ENCODE measurements at regions not wholly inside any gene's neighbourhood (a gene's known extent, or its start where the extent isn't known, plus 50 kb on each side); places are given as distances from the start of the nearest gene placed in this dataset.

- TF ChIP-seq MAX (IDR thresholded peaks at IDR 0.05) (no peak), REST (IDR thresholded peaks at IDR 0.05; ENCODE audit: low read depth) (no peak), EGR1 (IDR thresholded peaks at IDR 0.05) (no peak), RAD21 (IDR thresholded peaks at IDR 0.05; ENCODE audit: low read depth) (no peak)
Measured at GRCh38 chr5:142445266-142445665, 120.4 kb upstream of the SPRY4 start.
